ENCODE measurements at regions not wholly inside any gene's neighbourhood (a gene's known extent, or its start where the extent isn't known, plus 50 kb on each side); places are given as distances from the start of the nearest gene placed in this dataset.
"Not testable (repeated sequence)": the region's sequence is repeated elsewhere in the genome, so short reads cannot be mapped to it uniquely, and the experiment has no call there.

GRCh38 chr14:106309423-106309822 lies 783.0 kb downstream of the TMEM121 start:
- DNase-seq, result no peak
- no peaks in the 10 kb centered on the region for H3K36me3 ChIP-seq (ENCODE audit: low read depth)
- no peak overlapping the region for H3K4me3 ChIP-seq
- ATAC-seq, result no peak
- TF ChIP-seq CTCF (IDR thresholded peaks at IDR 0.05), result no peak
- H3K9me3 ChIP-seq, result peaks cover 6% of the 10 kb centered on the region
- intact Hi-C loops (cut with DNase I, micrococcal nuclease), result no loop called here
- H3K4me1 ChIP-seq (ENCODE audit: low read depth), result no peaks in the 10 kb centered on the region

- Histone ChIP-seq H3K4me3 (no peak overlapping the region), H3K9me3 (no peaks in the 10 kb centered on the region), H3K36me3 (ENCODE audit: low read depth) (no peaks in the 10 kb centered on the region), H3K4me1 (ENCODE audit: low read depth) (no peaks in the 10 kb centered on the region)
- intact Hi-C loops (cut with DNase I, micrococcal nuclease), result no loop called here
- DNase-seq (no peak), ATAC-seq (no peak)
- no peak for TF ChIP-seq CTCF (IDR thresholded peaks at IDR 0.05)
Measured at GRCh38 chr14:106315436-106315835, 789.1 kb downstream of the TMEM121 start.

- Histone ChIP-seq H3K4me1 (ENCODE audit: low read depth) (no peaks in the 10 kb centered on the region), H3K4me3 (no peak overlapping the region), H3K36me3 (ENCODE audit: low read depth) (no peaks in the 10 kb centered on the region), H3K9me3 (no peaks in the 10 kb centered on the region)
- DNase-seq (no peak), ATAC-seq (no peak)
- no peak for TF ChIP-seq CTCF (IDR thresholded peaks at IDR 0.05)
- intact Hi-C loops (cut with DNase I, micrococcal nuclease), result no loop called here
Measured at GRCh38 chr14:106317593-106317992, 791.2 kb downstream of the TMEM121 start.

GRCh38 chr14:106318700-106319099 lies 792.3 kb downstream of the TMEM121 start:
- H3K4me1 ChIP-seq (ENCODE audit: low read depth), result no peaks in the 10 kb centered on the region
- H3K4me3 ChIP-seq, result no peak overlapping the region
- H3K9me3 ChIP-seq, result no peaks in the 10 kb centered on the region
- intact Hi-C loops (cut with DNase I, micrococcal nuclease), result no loop called here
- H3K36me3 ChIP-seq (ENCODE audit: low read depth), result no peaks in the 10 kb centered on the region
- TF ChIP-seq CTCF (IDR thresholded peaks at IDR 0.05), result no peak
- DNase-seq (peak in 2 of 3 donors; percentile 14 to 27), ATAC-seq (no peak)

GRCh38 chr14:106323970-106324369 lies 797.6 kb downstream of the TMEM121 start:
- intact Hi-C loops (cut with DNase I, micrococcal nuclease); H3K9me3 ChIP-seq; H3K4me1 ChIP-seq (ENCODE audit: low read depth); H3K36me3 ChIP-seq (ENCODE audit: low read depth); H3K4me3 ChIP-seq; ATAC-seq: not testable (repeated sequence)
- peak; percentile 24 to 62 (median 53) for DNase-seq

- intact Hi-C loops (cut with DNase I, micrococcal nuclease), result no loop called here
- Histone ChIP-seq H3K4me1 (ENCODE audit: low read depth) (no peaks in the 10 kb centered on the region), H3K9me3 (no peaks in the 10 kb centered on the region), H3K4me3 (no peak overlapping the region), H3K36me3 (ENCODE audit: low read depth) (no peaks in the 10 kb centered on the region)
- DNase-seq (no peak), ATAC-seq (no peak)
- TF ChIP-seq CTCF (IDR thresholded peaks at IDR 0.05), result no peak
Measured at GRCh38 chr14:106327234-106327633, 800.9 kb downstream of the TMEM121 start.

GRCh38 chr14:106327702-106328353 lies 801.4 kb downstream of the TMEM121 start:
- intact Hi-C loops (cut with DNase I, micrococcal nuclease); DNase-seq; H3K4me3 ChIP-seq; H3K9me3 ChIP-seq; H3K36me3 ChIP-seq (ENCODE audit: low read depth); H3K4me1 ChIP-seq (ENCODE audit: low read depth): not testable (repeated sequence)
- ATAC-seq, result peak; percentile 25

- H3K36me3 ChIP-seq (ENCODE audit: low read depth); H3K4me1 ChIP-seq (ENCODE audit: low read depth); H3K9me3 ChIP-seq; DNase-seq; intact Hi-C loops (cut with DNase I, micrococcal nuclease); H3K4me3 ChIP-seq: not testable (repeated sequence)
- peak; percentile 15 for ATAC-seq
Measured at GRCh38 chr14:106329243-106329642, 802.9 kb downstream of the TMEM121 start.

GRCh38 chr14:106329987-106330774 lies 803.8 kb downstream of the TMEM121 start:
- intact Hi-C loops (cut with DNase I, micrococcal nuclease); H3K36me3 ChIP-seq (ENCODE audit: low read depth); ATAC-seq; H3K9me3 ChIP-seq; DNase-seq; H3K4me3 ChIP-seq; H3K4me1 ChIP-seq (ENCODE audit: low read depth): not testable (repeated sequence)

All from mucosa of descending colon (tissue), 3 donors.